ENCODE measurements at regions not wholly inside any gene's neighbourhood (a gene's known extent, or its start where the extent isn't known, plus 50 kb on each side); places are given as distances from the start of the nearest gene placed in this dataset.
A peak's percentile ranks its signal among the peaks of the same experiment; 100 is the strongest.

GRCh38 chr6:163806755-163807499 is 392.4 kb downstream of the QKI start:
- H3K4me3 ChIP-seq (ENCODE audit: low read length): no peak overlapping the region
- H3K27me3 ChIP-seq (ENCODE audit: control insufficient read depth, insufficient read depth, low read length): no peaks in the 10 kb centered on the region
- H3K4me1 ChIP-seq (ENCODE audit: control insufficient read depth, insufficient read depth, low read length): no peaks in the 10 kb centered on the region
- H3K36me3 ChIP-seq (ENCODE audit: control insufficient read depth, insufficient read depth, low read length): no peaks in the 10 kb centered on the region
- WGBS (ENCODE audit: insufficient coverage, low lambda C conversion rate): no CpG with 5 or more reads among the region's 13 CpGs
- no peaks in the 10 kb centered on the region for H3K9me3 ChIP-seq (ENCODE audit: control insufficient read depth, low read depth, low read length)
- no peak overlapping the region for H3K27ac ChIP-seq (ENCODE audit: low read length)
- no peak for DNase-seq

- H3K36me3 ChIP-seq (ENCODE audit: control insufficient read depth, insufficient read depth, low read length): no peaks in the 10 kb centered on the region
- H3K4me3 ChIP-seq (ENCODE audit: low read length): no peak overlapping the region
- no peaks in the 10 kb centered on the region for H3K9me3 ChIP-seq (ENCODE audit: control insufficient read depth, low read depth, low read length)
- no peak for DNase-seq
- no peaks in the 10 kb centered on the region for H3K4me1 ChIP-seq (ENCODE audit: control insufficient read depth, insufficient read depth, low read length)
- WGBS (ENCODE audit: insufficient coverage, low lambda C conversion rate): 67% methylated on average over 3 of the region's 8 CpGs
- no peaks in the 10 kb centered on the region for H3K27me3 ChIP-seq (ENCODE audit: control insufficient read depth, insufficient read depth, low read length)
- no peak overlapping the region for H3K27ac ChIP-seq (ENCODE audit: low read length)
Measured at GRCh38 chr6:163804991-163805390, 390.5 kb downstream of the QKI start.

- Histone ChIP-seq H3K4me3 (ENCODE audit: low read length) (no peak overlapping the region), H3K27me3 (ENCODE audit: control insufficient read depth, insufficient read depth, low read length) (no peaks in the 10 kb centered on the region), H3K27ac (ENCODE audit: low read length) (no peak overlapping the region), H3K9me3 (ENCODE audit: control insufficient read depth, low read depth, low read length) (no peaks in the 10 kb centered on the region), H3K4me1 (ENCODE audit: control insufficient read depth, insufficient read depth, low read length) (no peaks in the 10 kb centered on the region), H3K36me3 (ENCODE audit: control insufficient read depth, insufficient read depth, low read length) (no peaks in the 10 kb centered on the region)
- no CpG with 5 or more reads among the region's 2 CpGs for WGBS (ENCODE audit: insufficient coverage, low lambda C conversion rate)
- no peak for DNase-seq
Measured at GRCh38 chr6:163802267-163802666, 387.7 kb downstream of the QKI start.

GRCh38 chr6:163797296-163797845 is 382.9 kb downstream of the QKI start:
- DNase-seq: no peak
- 100% methylated on average over 1 of the region's 3 CpGs for WGBS (ENCODE audit: insufficient coverage, low lambda C conversion rate)
- H3K4me1 ChIP-seq (ENCODE audit: control insufficient read depth, insufficient read depth, low read length): no peaks in the 10 kb centered on the region

GRCh38 chr6:163793011-163793983 is 378.8 kb downstream of the QKI start:
- Histone ChIP-seq H3K4me3 (ENCODE audit: low read length) (no peak overlapping the region), H3K36me3 (ENCODE audit: control insufficient read depth, insufficient read depth, low read length) (no peaks in the 10 kb centered on the region), H3K4me1 (ENCODE audit: control insufficient read depth, insufficient read depth, low read length) (no peaks in the 10 kb centered on the region), H3K27me3 (ENCODE audit: control insufficient read depth, insufficient read depth, low read length) (no peaks in the 10 kb centered on the region), H3K27ac (ENCODE audit: low read length) (no peak overlapping the region), H3K9me3 (ENCODE audit: control insufficient read depth, low read depth, low read length) (no peaks in the 10 kb centered on the region)
- no peak for DNase-seq
- 58% methylated on average over 2 of the region's 4 CpGs for WGBS (ENCODE audit: insufficient coverage, low lambda C conversion rate)

More at GRCh38 chr6:163797296-163797845, 382.9 kb downstream of the QKI start:
- Histone ChIP-seq H3K9me3 (ENCODE audit: control insufficient read depth, low read depth, low read length) (no peaks in the 10 kb centered on the region), H3K27ac (ENCODE audit: low read length) (no peak overlapping the region), H3K4me3 (ENCODE audit: low read length) (no peak overlapping the region), H3K36me3 (ENCODE audit: control insufficient read depth, insufficient read depth, low read length) (no peaks in the 10 kb centered on the region), H3K27me3 (ENCODE audit: control insufficient read depth, insufficient read depth, low read length) (no peaks in the 10 kb centered on the region)

- 73% methylated on average over 3 of the region's 5 CpGs for WGBS (ENCODE audit: insufficient coverage, low lambda C conversion rate)
- no peaks in the 10 kb centered on the region for H3K27me3 ChIP-seq (ENCODE audit: control insufficient read depth, insufficient read depth, low read length)
- H3K4me1 ChIP-seq (ENCODE audit: control insufficient read depth, insufficient read depth, low read length): no peaks in the 10 kb centered on the region
- H3K4me3 ChIP-seq (ENCODE audit: low read length): no peak overlapping the region
- H3K36me3 ChIP-seq (ENCODE audit: control insufficient read depth, insufficient read depth, low read length): no peaks in the 10 kb centered on the region
- DNase-seq: peak in 1 of 2 donors; percentile 12
- H3K9me3 ChIP-seq (ENCODE audit: control insufficient read depth, low read depth, low read length): no peaks in the 10 kb centered on the region
- no peak overlapping the region for H3K27ac ChIP-seq (ENCODE audit: low read length)
Measured at GRCh38 chr6:163790266-163790840, 375.8 kb downstream of the QKI start.

GRCh38 chr6:163789199-163789810 is 374.8 kb downstream of the QKI start:
- DNase-seq: no peak
- no CpG with 5 or more reads among the region's 5 CpGs for WGBS (ENCODE audit: insufficient coverage, low lambda C conversion rate)
- H3K4me1 ChIP-seq (ENCODE audit: control insufficient read depth, insufficient read depth, low read length): no peaks in the 10 kb centered on the region
- H3K36me3 ChIP-seq (ENCODE audit: control insufficient read depth, insufficient read depth, low read length): no peaks in the 10 kb centered on the region
- no peaks in the 10 kb centered on the region for H3K27me3 ChIP-seq (ENCODE audit: control insufficient read depth, insufficient read depth, low read length)
- no peaks in the 10 kb centered on the region for H3K9me3 ChIP-seq (ENCODE audit: control insufficient read depth, low read depth, low read length)
- no peak overlapping the region for H3K27ac ChIP-seq (ENCODE audit: low read length)
- no peak overlapping the region for H3K4me3 ChIP-seq (ENCODE audit: low read length)

- H3K36me3 ChIP-seq (ENCODE audit: control insufficient read depth, insufficient read depth, low read length): no peaks in the 10 kb centered on the region
- no peaks in the 10 kb centered on the region for H3K4me1 ChIP-seq (ENCODE audit: control insufficient read depth, insufficient read depth, low read length)
- H3K27me3 ChIP-seq (ENCODE audit: control insufficient read depth, insufficient read depth, low read length): no peaks in the 10 kb centered on the region
- no peaks in the 10 kb centered on the region for H3K9me3 ChIP-seq (ENCODE audit: control insufficient read depth, low read depth, low read length)
- WGBS (ENCODE audit: insufficient coverage, low lambda C conversion rate): 70% methylated on average over 2 of the region's 2 CpGs
- H3K27ac ChIP-seq (ENCODE audit: low read length): no peak overlapping the region
- no peak for DNase-seq
- no peak overlapping the region for H3K4me3 ChIP-seq (ENCODE audit: low read length)
Measured at GRCh38 chr6:163786995-163787671, 372.6 kb downstream of the QKI start.

GRCh38 chr6:163782436-163783003 is 368.0 kb downstream of the QKI start:
- no peaks in the 10 kb centered on the region for H3K36me3 ChIP-seq (ENCODE audit: control insufficient read depth, insufficient read depth, low read length)
- no peaks in the 10 kb centered on the region for H3K4me1 ChIP-seq (ENCODE audit: control insufficient read depth, insufficient read depth, low read length)
- no peaks in the 10 kb centered on the region for H3K9me3 ChIP-seq (ENCODE audit: control insufficient read depth, low read depth, low read length)
- H3K27ac ChIP-seq (ENCODE audit: low read length): no peak overlapping the region
- no peak overlapping the region for H3K4me3 ChIP-seq (ENCODE audit: low read length)
- WGBS (ENCODE audit: insufficient coverage, low lambda C conversion rate): 100% methylated on average over 1 of the region's 7 CpGs
- no peak for DNase-seq
- no peaks in the 10 kb centered on the region for H3K27me3 ChIP-seq (ENCODE audit: control insufficient read depth, insufficient read depth, low read length)
